ENCODE measurements at regions not wholly inside any gene's neighbourhood (a gene's known extent, or its start where the extent isn't known, plus 50 kb on each side); places are given as distances from the start of the nearest gene placed in this dataset.

DNA sequence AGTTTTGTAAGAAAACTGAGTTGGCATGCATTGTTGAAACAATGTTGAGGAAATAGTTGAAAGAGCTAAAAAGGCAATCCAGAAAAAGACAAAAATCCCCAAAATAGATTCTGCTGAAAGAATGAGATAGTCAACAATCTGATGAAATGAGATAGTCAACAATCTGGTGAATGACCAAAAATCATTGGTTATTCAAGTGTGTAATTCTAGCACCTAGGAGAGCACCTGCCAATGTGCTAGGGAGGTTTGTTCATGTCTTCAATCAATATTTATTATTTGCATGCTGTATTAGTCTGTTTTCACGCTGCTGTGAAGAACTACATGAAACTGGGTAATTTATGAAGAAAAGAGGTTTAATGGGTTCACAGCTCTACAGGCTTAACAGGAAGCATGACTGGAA, 307.1 kb upstream of the HSF2 start:
- H3K27ac ChIP-seq (ENCODE audit: low read depth, low read length): no peak overlapping the region
- TF ChIP-seq, protein P1, sequence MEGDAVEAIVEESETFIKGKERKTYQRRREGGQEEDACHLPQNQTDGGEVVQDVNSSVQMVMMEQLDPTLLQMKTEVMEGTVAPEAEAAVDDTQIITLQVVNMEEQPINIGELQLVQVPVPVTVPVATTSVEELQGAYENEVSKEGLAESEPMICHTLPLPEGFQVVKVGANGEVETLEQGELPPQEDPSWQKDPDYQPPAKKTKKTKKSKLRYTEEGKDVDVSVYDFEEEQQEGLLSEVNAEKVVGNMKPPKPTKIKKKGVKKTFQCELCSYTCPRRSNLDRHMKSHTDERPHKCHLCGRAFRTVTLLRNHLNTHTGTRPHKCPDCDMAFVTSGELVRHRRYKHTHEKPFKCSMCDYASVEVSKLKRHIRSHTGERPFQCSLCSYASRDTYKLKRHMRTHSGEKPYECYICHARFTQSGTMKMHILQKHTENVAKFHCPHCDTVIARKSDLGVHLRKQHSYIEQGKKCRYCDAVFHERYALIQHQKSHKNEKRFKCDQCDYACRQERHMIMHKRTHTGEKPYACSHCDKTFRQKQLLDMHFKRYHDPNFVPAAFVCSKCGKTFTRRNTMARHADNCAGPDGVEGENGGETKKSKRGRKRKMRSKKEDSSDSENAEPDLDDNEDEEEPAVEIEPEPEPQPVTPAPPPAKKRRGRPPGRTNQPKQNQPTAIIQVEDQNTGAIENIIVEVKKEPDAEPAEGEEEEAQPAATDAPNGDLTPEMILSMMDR (IDR thresholded peaks at IDR 0.05; ENCODE audit: low read depth, low read length): no peak
- H3K27me3 ChIP-seq (ENCODE audit: control insufficient read depth, insufficient read depth, low read length): no peaks in the 10 kb centered on the region
- ChIA-PET CTCF (interaction anchor here (0.5 kb wide), 1 partner anchor 11 kb away, joined by 9 read pairs; no protein-coding TSS in a partner anchor), POLR2A (no interaction called here)
- no peak overlapping the region for H3K4me3 ChIP-seq (ENCODE audit: low read depth, low read length)
- H3K9me3 ChIP-seq (ENCODE audit: control insufficient read depth, insufficient read depth, low read length): no peaks in the 10 kb centered on the region
- DNase-seq (ENCODE audit: low read depth, low spot score): no peak

- Histone ChIP-seq H3K4me3 (ENCODE audit: low read depth, low read length) (no peak overlapping the region), H3K9me3 (ENCODE audit: control insufficient read depth, insufficient read depth, low read length) (no peaks in the 10 kb centered on the region), H3K27me3 (ENCODE audit: control insufficient read depth, insufficient read depth, low read length) (no peaks in the 10 kb centered on the region), H3K27ac (ENCODE audit: low read depth, low read length) (no peak overlapping the region)
- no peak for DNase-seq (ENCODE audit: low read depth, low spot score)
- ChIA-PET POLR2A (no interaction called here), CTCF (interaction anchor here (0.5 kb wide), 2 partner anchors 68 to 698 kb away, joined by 4 read pairs; no protein-coding TSS in a partner anchor)
- TF ChIP-seq, protein P1 (IDR thresholded peaks at IDR 0.05; ENCODE audit: low read depth, low read length): no peak
These were observed 301.2 kb upstream of the HSF2 start for GRCh38 chr6:122098201-122098678.

GRCh38 chr6:122102026-122102425, 297.4 kb upstream of the HSF2 start:
- no peaks in the 10 kb centered on the region for H3K27me3 ChIP-seq (ENCODE audit: control insufficient read depth, insufficient read depth, low read length)
- CTCF ChIA-PET: no interaction called here
- H3K27ac ChIP-seq (ENCODE audit: low read depth, low read length): no peak overlapping the region
- DNase-seq (ENCODE audit: low read depth, low spot score): no peak
- TF ChIP-seq, protein P1 (IDR thresholded peaks at IDR 0.05; ENCODE audit: low read depth, low read length): no peak
- H3K9me3 ChIP-seq (ENCODE audit: control insufficient read depth, insufficient read depth, low read length): no peaks in the 10 kb centered on the region
- H3K4me3 ChIP-seq (ENCODE audit: low read depth, low read length): no peak overlapping the region
- POLR2A ChIA-PET: no interaction called here

DNA sequence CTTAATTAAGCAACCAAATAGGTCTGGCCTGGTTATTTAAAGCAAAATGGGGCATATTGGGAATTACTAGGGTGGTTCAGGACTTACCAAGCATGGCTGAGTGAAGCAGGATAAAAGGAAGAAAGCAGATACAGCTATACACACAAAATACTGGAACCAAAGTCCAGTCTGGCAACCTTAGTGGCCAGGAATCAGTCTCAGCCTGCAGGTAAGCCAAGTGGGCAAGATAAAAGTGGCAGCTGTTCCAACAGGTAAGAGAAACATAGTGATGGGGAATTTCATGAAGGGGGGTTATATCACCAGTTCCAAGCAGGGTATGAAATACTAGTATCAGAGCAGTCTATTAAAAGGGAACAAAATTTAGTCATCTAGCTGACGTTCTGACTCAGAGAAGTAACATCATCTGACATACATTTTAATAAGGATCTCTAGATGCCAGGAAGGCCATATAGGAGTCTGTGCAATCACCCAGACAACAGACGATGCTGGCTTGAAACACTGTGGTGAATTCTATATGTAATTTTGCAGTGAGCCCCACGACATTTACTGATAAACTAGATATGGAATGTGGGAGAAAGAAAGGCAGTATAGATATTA, 292.1 kb upstream of the HSF2 start:
- DNase-seq (ENCODE audit: low read depth, low spot score): no peak
- H3K27me3 ChIP-seq (ENCODE audit: control insufficient read depth, insufficient read depth, low read length): no peaks in the 10 kb centered on the region
- POLR2A ChIA-PET: no interaction called here
- H3K9me3 ChIP-seq (ENCODE audit: control insufficient read depth, insufficient read depth, low read length): no peaks in the 10 kb centered on the region
- CTCF ChIA-PET: no interaction called here
- H3K4me3 ChIP-seq (ENCODE audit: low read depth, low read length): no peak overlapping the region
- H3K27ac ChIP-seq (ENCODE audit: low read depth, low read length): no peak overlapping the region
- TF ChIP-seq, protein P1 (IDR thresholded peaks at IDR 0.05; ENCODE audit: low read depth, low read length): no peak

DNA sequence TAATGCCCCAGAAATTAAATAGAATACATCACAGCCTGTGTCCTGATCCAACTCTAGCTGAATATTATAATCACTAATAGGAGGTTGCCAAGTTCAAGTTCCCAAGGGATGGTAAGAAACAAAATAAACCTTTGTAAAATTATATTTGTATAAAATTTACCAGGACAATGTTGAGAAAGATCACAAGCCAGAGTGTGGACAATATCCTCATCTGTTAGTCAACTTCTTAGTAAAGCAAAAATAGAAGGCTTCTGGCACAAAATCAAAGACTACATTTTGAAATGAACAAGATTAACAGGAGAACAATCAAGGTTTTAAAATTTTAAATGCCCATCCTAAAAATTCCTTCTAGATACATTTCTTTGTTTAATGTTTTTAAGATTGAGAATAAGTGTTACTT, 290.4 kb upstream of the HSF2 start:
- TF ChIP-seq, protein P1 (IDR thresholded peaks at IDR 0.05; ENCODE audit: low read depth, low read length): no peak
- CTCF ChIA-PET: no interaction called here
- Histone ChIP-seq H3K27ac (ENCODE audit: low read depth, low read length) (no peak overlapping the region), H3K9me3 (ENCODE audit: control insufficient read depth, insufficient read depth, low read length) (no peaks in the 10 kb centered on the region), H3K4me3 (ENCODE audit: low read depth, low read length) (no peak overlapping the region), H3K27me3 (ENCODE audit: control insufficient read depth, insufficient read depth, low read length) (no peaks in the 10 kb centered on the region)
- POLR2A ChIA-PET: no interaction called here
- no peak for DNase-seq (ENCODE audit: low read depth, low spot score)

All from AG04450 (cell line).